ENCODE measurements at regions not wholly inside any gene's neighbourhood (a gene's known extent, or its start where the extent isn't known, plus 50 kb on each side); places are given as distances from the start of the nearest gene placed in this dataset.

DNA sequence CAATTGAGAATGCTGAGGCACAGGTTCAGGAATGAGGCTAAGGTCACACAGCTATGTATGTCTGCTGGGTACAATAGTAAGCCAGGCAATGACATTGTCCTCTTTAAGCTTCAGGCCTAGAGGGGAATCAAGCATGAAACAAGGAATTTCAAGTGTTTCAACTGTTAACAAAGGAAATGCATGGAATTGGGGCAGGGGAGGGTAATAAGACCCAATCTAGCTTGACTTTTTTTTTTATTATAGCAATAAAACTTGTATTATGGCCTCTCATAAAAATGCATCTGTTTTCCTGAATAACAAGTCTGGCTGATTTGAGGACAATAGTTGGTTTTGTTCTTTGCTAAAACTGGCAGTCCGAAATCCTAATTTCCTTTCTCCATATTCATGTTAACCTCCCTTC lies 336.7 kb downstream of the CBLN4 start:
- Histone ChIP-seq H3K4me2 (ENCODE audit: low read depth, low read length, poor library complexity, severe bottlenecking) (no peak overlapping the region), H3K4me3 (ENCODE audit: low read length, poor library complexity, severe bottlenecking) (no peak overlapping the region), H3K36me3 (ENCODE audit: insufficient read depth, low read length) (no peaks in the 10 kb centered on the region), H2AFZ (ENCODE audit: low read length) (no peak overlapping the region), H3K9ac (ENCODE audit: low read depth, low read length, poor library complexity, severe bottlenecking) (no peak overlapping the region), H3K9me3 (ENCODE audit: insufficient read depth, low read depth, low read length) (no peaks in the 10 kb centered on the region), H3K27me3 (ENCODE audit: insufficient read depth, low read length, poor library complexity, severe bottlenecking) (no peaks in the 10 kb centered on the region), H3K4me1 (ENCODE audit: insufficient read depth, low read length, poor library complexity, severe bottlenecking) (no peaks in the 10 kb centered on the region), H4K20me1 (ENCODE audit: insufficient read depth, low read length, poor library complexity, severe bottlenecking) (no peaks in the 10 kb centered on the region), H3K79me2 (ENCODE audit: insufficient read depth, low read length) (no peaks in the 10 kb centered on the region), H3F3A (ENCODE audit: low read depth) (no peaks in the 10 kb centered on the region), H3K9me2 (replicated peaks; ENCODE audit: low read depth, low read length) (no peaks in the 10 kb centered on the region)
- TF ChIP-seq EZH2phosphoT487 (IDR thresholded peaks at IDR 0.05; ENCODE audit: borderline replicate concordance) = no peak
- TF ChIP-seq, protein P1, sequence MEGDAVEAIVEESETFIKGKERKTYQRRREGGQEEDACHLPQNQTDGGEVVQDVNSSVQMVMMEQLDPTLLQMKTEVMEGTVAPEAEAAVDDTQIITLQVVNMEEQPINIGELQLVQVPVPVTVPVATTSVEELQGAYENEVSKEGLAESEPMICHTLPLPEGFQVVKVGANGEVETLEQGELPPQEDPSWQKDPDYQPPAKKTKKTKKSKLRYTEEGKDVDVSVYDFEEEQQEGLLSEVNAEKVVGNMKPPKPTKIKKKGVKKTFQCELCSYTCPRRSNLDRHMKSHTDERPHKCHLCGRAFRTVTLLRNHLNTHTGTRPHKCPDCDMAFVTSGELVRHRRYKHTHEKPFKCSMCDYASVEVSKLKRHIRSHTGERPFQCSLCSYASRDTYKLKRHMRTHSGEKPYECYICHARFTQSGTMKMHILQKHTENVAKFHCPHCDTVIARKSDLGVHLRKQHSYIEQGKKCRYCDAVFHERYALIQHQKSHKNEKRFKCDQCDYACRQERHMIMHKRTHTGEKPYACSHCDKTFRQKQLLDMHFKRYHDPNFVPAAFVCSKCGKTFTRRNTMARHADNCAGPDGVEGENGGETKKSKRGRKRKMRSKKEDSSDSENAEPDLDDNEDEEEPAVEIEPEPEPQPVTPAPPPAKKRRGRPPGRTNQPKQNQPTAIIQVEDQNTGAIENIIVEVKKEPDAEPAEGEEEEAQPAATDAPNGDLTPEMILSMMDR (conservative IDR thresholded peaks at IDR 0.05; ENCODE audit: low read length) = no peak

DNA sequence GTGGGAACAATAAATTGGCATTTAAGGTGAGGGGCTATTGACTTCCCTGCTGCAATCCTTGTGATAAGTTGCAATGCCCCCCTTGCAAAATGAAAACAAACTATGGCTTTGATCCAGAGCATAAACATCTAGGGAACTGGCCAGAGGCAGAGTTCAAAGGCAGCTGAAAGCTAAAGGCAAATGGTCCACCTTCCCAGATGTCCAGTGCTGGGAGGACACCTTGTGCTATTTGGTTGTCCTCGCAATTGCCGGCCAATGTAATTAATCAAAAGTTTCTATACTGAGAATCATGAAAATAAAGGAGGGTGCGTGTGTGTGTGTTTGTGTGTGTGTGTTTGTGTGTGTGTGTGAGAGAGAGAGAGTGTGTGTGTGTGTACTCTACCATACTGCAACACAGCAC lies 337.4 kb downstream of the CBLN4 start:
- Histone ChIP-seq H3K79me2 (ENCODE audit: insufficient read depth, low read length) (no peaks in the 10 kb centered on the region), H4K20me1 (ENCODE audit: insufficient read depth, low read length, poor library complexity, severe bottlenecking) (no peaks in the 10 kb centered on the region), H3K9me2 (replicated peaks; ENCODE audit: low read depth, low read length) (no peaks in the 10 kb centered on the region), H3K9me3 (ENCODE audit: insufficient read depth, low read depth, low read length) (no peaks in the 10 kb centered on the region), H3K4me3 (ENCODE audit: low read length, poor library complexity, severe bottlenecking) (no peak overlapping the region), H3K4me2 (ENCODE audit: low read depth, low read length, poor library complexity, severe bottlenecking) (no peak overlapping the region), H3K4me1 (ENCODE audit: insufficient read depth, low read length, poor library complexity, severe bottlenecking) (no peaks in the 10 kb centered on the region), H3F3A (ENCODE audit: low read depth) (no peaks in the 10 kb centered on the region), H3K36me3 (ENCODE audit: insufficient read depth, low read length) (no peaks in the 10 kb centered on the region), H3K27me3 (ENCODE audit: insufficient read depth, low read length, poor library complexity, severe bottlenecking) (no peaks in the 10 kb centered on the region), H2AFZ (ENCODE audit: low read length) (no peak overlapping the region), H3K9ac (ENCODE audit: low read depth, low read length, poor library complexity, severe bottlenecking) (no peak overlapping the region)
- no peak for TF ChIP-seq EZH2phosphoT487 (IDR thresholded peaks at IDR 0.05; ENCODE audit: borderline replicate concordance)
- TF ChIP-seq, protein P1 (conservative IDR thresholded peaks at IDR 0.05; ENCODE audit: low read length) = no peak

DNA sequence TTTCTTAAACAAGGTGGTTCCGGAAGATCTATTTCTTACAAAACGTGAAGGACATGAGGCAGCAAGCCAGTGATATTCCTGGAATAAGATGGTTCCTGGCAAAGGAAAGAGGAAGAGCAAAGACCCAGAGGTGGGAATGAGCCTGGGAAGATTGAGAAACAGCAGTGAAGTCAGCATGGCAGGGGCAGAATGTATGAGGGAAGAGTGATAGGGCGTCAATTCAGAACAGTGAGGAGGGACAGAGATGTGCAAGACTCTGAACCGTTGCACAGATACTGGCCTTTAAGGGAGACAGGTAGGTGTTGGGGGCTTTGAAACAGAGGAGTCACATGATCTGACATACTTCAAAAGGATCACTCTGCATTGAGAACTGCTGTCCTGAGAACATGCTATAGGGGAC lies 338.3 kb downstream of the CBLN4 start:
- H3K9ac ChIP-seq (ENCODE audit: low read depth, low read length, poor library complexity, severe bottlenecking) = no peak overlapping the region
- H3F3A ChIP-seq (ENCODE audit: low read depth) = no peaks in the 10 kb centered on the region
- no peaks in the 10 kb centered on the region for H3K9me3 ChIP-seq (ENCODE audit: insufficient read depth, low read depth, low read length)
- no peak overlapping the region for H2AFZ ChIP-seq (ENCODE audit: low read length)
- H3K79me2 ChIP-seq (ENCODE audit: insufficient read depth, low read length) = no peaks in the 10 kb centered on the region
- TF ChIP-seq, protein P1 (conservative IDR thresholded peaks at IDR 0.05; ENCODE audit: low read length) = no peak
- no peak for TF ChIP-seq EZH2phosphoT487 (IDR thresholded peaks at IDR 0.05; ENCODE audit: borderline replicate concordance)
- no peak overlapping the region for H3K4me3 ChIP-seq (ENCODE audit: low read length, poor library complexity, severe bottlenecking)
- no peaks in the 10 kb centered on the region for H3K36me3 ChIP-seq (ENCODE audit: insufficient read depth, low read length)
- H3K4me2 ChIP-seq (ENCODE audit: low read depth, low read length, poor library complexity, severe bottlenecking) = no peak overlapping the region
- no peaks in the 10 kb centered on the region for H3K4me1 ChIP-seq (ENCODE audit: insufficient read depth, low read length, poor library complexity, severe bottlenecking)
- no peaks in the 10 kb centered on the region for H4K20me1 ChIP-seq (ENCODE audit: insufficient read depth, low read length, poor library complexity, severe bottlenecking)
- no peaks in the 10 kb centered on the region for H3K9me2 ChIP-seq (replicated peaks; ENCODE audit: low read depth, low read length)
- no peaks in the 10 kb centered on the region for H3K27me3 ChIP-seq (ENCODE audit: insufficient read depth, low read length, poor library complexity, severe bottlenecking)
